HG03457 (cell line): ENCODE measurements at regions not wholly inside any gene's neighbourhood (a gene's known extent, or its start where the extent isn't known, plus 50 kb on each side); places are given as distances from the start of the nearest gene placed in this dataset.
"Not testable (repeated sequence)": the region's sequence is repeated elsewhere in the genome, so short reads cannot be mapped to it uniquely, and the experiment has no call there.

Experiments used
- ATAC-seq: cut with Tn5 transposase; IDR thresholded peaks from one replicate; pipeline ENCODE4 v1.9.1; 2021; ENCODE audit warnings: moderate number of reproducible peaks; ENCODE audit not compliant: unreplicated experiment

DNA sequence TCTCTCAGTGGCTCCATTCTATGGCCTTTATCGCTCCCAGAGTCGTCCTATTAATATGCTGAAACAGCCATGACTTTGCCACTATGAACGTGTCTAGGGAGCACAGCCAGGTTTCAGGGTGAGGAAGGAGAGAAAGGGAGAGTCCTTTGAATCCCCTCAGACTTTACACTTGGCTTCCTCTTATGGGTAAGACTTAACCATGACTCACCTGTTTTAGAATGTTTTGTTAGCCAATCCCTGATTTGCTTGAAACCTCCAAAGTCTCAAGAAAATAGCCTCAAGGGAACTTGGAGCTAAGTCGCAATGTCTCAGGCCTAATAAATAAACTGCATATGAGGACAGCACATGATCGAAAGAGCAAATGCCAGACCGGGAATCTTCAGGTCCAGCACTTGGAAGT is 131.2 kb upstream of the RCN1 start:
- ATAC-seq: no peak

DNA sequence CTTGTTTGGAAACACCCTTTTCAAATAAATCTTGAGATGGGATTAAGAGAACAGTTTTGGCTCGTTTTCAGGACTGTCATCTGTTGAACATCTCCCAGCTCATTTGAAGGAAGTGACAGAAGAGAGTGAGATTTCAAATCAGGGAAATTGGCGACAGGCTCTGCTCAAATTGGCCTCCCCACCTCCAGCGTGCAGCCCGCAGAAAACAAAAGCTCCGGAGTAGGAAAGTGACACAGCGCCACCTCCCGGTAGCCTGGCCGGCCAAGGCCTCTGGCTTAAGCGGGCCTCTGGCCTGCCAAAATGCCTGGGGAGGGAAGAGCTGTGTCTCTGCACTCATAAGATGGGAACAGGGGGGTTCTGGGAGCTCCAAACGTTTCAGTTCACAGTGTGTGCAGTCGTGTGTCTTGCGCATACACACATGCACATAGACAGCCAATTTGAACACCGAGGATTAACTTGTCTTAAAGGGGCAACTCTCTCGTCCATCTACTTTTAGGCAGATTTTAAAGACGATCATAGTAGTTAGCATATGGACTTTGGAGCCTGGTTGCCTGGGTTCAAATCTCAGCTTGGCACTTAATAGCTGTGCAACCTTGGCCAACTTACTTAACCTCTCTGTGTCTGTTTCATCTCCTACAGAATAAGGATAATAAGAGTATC is 132.7 kb upstream of the RCN1 start:
- peak; percentile 68 for ATAC-seq

- no peak for ATAC-seq
Measured at GRCh38 chr11:31957674-31958073, 133.2 kb upstream of the RCN1 start.

- ATAC-seq: no peak
Measured at GRCh38 chr11:31956310-31956709, 134.6 kb upstream of the RCN1 start.

DNA sequence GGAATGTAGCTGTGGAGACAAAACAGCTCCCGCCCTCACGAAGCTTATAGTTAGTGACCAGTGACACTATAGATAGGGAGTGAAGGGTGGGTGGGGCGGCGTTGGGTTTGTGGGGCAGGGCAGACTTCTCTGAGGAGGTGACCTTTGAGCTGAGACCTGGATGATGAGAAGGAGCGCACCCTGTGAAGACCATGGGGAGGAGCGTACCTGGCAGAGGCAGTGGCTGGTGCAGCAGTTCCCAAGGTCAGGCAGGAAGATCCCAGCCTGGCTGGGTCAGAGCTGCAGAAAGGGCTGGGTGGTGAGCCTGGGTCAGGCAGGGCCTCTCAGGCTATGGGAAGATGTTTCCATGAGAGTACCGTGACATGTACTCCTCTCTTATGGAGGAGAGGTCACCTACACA is 135.0 kb upstream of the RCN1 start:
- no peak for ATAC-seq

- ATAC-seq: no peak
Measured at GRCh38 chr11:31953803-31954327, 137.0 kb upstream of the RCN1 start.

DNA sequence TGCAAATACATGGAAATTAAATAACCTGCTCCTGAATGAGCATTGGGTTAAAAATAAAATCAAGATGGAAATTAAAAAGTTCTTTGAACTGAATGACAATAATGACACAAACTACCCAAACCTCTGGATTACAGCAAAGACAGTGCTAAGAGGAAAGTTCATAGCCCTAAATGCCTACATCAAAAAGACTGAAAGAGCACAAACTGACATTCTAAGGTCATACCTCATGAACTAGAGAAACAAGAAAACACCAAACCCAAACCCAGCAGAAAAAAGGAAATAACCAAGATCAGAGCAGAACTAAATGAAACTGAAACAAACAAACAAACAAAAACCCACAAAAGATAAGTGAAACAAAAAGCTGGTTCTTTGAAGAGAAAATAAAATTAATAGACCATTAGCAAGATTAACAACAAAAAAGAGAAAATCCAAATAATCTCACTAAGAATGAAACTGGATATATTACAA is 138.6 kb upstream of the PAX6 start:
- ATAC-seq: not testable (repeated sequence)

GRCh38 chr11:31947051-31947450 is 135.9 kb upstream of the PAX6 start:
- ATAC-seq: no peak

- peak; percentile 98 for ATAC-seq
Measured at GRCh38 chr11:31943056-31943780, 132.1 kb upstream of the PAX6 start.

DNA sequence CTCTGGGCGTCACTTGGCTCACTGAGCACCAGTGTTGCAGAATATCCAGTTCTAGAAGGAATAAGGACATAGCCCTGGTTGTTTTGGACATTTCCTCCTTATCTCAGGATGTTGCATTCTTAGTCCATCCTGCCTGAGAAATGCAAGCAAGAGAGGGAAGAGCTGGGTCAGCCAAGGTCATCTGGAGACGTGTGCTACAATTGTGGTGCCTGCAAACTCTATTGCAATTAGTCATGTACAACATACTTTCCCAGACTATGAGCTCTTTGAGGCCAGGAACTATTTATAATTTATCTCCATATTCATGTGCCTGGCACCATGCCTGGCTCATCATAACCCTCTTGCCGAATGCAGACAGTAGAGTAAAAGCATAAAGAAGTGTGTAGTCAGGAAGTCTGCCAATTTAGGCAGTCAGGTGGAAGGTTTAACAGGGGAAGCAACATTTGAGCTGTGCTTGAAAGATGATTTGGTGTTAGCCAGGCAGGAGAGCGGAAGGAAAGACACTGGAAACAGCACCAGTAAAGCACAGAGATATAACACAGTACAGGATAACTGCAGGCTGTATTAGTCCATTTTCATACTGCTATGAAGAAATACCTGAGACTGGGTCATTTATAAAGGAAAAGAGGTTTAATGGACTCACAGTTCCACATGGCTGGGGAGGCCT is 129.4 kb upstream of the PAX6 start:
- no peak for ATAC-seq

DNA sequence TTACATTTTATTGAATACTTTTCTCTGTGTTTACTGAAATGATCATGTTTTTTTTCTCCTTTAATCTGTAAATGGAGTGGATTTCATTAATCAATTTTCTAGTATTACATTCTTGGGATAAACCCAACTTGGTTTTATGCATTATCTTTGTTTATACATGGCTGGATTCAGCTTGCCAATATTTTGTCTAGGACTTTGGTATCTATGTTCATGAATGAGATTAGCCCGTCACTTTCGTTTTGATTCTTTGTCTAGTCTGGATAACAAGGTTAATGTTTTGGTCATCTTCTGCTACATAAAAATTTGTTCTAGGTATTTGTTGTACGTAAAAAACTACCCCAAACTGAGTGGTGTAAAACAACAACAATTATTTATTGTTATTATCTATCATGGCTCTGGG is 127.9 kb upstream of the PAX6 start:
- ATAC-seq: no peak

DNA sequence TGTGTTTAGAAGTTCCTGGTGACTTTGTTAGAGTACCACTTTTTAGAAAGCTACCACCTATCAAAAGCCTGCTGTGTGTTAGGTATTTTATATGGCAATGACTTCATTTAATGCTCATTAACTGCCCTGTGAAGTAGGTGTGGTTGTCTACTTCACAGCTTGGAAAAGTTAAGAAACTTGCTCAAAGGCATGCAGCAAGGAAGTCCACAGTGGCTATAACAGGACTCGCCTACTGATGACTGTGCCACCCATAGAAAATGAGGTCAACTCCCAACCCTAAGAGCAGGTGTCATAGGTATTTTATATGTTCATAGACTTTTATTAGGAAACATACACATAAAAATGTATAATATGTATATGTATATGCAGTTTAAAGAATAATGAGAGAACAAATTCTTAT is 125.2 kb upstream of the PAX6 start:
- ATAC-seq: no peak

DNA sequence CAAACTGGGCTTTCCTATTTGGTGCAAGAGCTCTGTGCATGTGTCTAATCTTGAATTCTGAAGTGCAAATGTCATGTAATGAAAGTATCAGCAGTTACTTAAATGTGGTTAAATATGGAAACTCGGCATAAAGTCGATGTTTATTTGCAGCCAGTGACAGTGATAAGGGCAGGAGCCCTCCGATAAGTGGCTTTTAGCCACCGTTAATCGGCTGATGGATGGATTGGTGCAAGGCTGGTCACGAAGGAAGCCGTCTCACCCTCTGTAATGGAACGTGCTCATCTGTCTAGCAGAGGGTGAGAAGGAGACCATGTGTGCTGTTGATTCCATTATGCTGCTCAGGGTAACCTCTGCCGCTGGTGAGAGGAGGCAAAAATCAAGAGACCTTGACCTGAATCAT is 121.8 kb upstream of the PAX6 start:
- no peak for ATAC-seq

- ATAC-seq: no peak
Measured at GRCh38 chr11:31927982-31928381, 116.9 kb upstream of the PAX6 start.

DNA sequence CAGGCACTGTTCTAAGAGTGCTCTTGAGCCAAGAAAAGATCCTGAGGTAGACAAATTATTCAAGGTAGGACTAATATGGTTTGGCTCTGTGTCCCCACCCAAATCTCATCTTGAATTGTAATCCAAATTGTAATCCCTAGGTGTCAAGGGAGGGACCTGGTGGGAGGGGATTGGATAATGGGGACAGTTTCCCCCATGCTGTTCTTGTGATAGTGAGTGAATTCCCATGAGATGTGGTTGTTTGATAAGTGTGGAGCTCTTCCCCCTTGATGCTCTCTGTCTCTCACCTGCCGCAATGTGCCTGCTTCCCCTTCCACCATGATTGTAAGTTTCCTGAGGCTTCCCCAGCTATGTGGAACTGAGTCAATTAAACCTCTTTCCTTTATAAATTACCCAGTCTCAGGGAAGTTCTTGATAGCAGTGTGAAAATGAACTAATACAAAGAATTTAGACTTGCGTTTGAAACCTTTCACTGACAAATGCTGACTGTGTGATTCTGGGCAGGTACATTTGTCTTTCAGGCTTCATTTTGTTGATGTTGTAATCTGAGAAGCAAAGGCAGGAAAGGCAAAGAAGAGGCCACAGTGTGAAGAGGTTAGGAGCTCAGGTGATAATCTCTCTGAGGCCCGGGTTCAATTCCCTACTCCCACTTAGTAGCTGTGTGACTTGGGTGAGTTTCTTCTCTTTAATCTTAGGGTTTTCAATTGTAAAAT is 115.8 kb upstream of the PAX6 start:
- no peak for ATAC-seq

GRCh38 chr11:31926106-31926505 is 115.0 kb upstream of the PAX6 start:
- ATAC-seq: no peak

DNA sequence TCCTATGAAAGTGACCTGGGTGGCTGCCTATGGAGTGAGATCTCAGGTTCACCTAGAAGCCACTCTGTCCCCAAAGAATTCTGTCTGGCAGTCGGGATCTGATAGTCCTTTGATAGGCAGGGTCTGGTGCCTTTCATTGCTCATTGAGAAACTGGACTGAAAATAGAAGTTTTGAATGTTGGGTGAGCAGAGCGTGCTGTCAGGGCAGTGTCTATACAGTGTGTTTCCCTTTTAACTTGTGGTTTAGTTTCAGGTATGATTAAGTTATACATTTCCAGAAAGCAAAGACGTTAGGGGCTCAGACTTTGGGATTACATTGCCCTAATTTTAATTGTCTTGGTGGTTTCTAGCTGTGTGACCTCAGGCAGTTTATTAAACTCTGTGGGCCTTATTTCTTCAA is 111.3 kb upstream of the PAX6 start:
- ATAC-seq: peak; percentile 91

GRCh38 chr11:31921081-31921480 is 110.0 kb upstream of the PAX6 start:
- no peak for ATAC-seq

DNA sequence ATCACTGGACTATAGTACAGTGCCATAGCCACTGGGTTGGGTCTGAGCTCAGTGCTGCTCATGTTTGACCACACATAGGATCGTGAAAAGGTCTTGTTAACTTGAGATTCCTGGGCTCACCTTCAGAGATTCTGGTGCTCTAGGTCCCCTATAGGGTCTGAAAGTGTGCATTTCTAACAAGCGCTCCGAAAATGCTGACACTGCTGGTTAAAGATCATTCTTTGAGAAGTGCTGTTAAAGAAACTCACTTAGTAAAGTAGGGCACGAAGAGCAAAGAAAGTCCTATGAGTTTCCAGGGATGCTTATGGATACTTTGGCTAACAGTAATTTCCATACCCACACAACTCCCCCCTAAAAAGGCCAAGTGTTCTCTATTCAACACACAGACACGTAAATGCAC is 108.1 kb upstream of the PAX6 start:
- ATAC-seq: no peak

DNA sequence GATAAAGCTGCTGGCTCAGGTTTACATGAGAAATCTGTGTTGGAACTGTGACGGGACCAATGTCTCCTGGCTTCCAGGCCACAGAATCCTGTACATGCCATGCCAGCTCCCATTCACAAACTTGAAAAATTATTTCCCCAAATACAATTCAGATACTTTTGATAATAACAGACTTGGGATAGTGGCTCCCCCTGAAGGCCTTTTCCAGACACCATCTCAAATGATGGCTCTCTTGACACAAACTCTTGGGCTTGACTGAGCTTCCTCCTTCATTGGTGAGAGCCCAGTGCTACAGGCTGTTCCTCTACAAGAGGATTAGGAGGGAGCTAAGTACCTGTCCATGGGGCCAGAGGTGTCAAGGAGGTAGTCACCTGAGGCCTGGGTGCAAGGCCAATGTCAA is 104.7 kb upstream of the PAX6 start:
- ATAC-seq: no peak

DNA sequence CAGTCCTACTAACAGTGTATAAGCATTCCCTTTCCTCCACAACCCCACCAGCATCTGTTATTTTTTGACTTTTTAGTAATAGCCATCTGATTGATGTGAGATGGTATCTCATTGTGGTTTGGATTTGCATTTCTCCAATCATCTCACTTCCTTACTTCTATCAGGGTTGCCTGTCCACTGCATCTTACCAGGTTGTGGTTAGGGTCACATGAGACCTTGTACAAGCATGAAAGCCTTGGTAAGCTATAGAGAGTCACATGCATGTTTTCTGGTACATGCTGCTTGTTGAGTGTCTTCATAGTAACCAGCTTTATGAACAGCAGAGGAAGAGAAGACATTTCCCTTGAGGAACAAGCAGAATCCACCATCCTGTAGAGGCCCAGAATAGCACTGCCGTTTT is 102.9 kb upstream of the PAX6 start:
- peak; percentile 95 for ATAC-seq
